ENCODE measurements at regions not wholly inside any gene's neighbourhood (a gene's known extent, or its start where the extent isn't known, plus 50 kb on each side); places are given as distances from the start of the nearest gene placed in this dataset.

DNA sequence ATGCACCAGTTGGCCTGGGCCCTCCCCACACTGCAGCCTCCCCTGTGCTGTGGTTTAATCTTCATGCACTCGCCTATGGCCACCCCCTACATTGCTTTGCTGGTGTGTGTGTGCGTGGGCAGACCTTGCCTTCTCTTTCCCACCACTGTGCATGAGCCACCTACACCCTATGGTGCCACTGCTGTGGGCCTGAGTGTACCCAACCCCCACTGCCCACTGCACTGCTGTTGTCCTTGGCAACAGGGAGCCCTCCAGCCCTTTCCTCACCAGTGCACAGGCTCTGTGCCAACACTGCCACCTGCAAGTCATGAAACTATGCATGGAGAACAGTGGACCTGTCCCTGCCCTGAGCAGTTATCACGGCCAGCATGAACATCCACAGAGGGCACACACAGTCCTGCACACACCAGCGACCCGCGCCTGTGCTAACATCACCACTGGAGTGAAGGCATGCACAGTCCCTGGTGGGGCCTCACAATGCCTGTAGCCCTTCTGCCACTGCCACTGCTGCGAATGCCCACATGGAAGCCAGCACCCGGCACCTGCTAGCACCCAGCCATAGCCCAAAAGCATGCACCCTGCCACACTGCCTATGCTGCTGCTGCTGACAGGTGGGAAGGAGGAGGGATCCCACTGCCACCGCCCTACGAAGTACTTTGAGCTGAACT lies 237.8 kb upstream of the ARSJ start (continued):
- TF ChIP-seq, protein P1, sequence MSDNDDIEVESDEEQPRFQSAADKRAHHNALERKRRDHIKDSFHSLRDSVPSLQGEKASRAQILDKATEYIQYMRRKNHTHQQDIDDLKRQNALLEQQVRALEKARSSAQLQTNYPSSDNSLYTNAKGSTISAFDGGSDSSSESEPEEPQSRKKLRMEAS (IDR thresholded peaks at IDR 0.05) = no peak
- TF ChIP-seq ZNF274 (IDR thresholded peaks at IDR 0.05; ENCODE audit: borderline replicate concordance, extremely low read depth, low read length) (no peak), GABPA (IDR thresholded peaks at IDR 0.05; ENCODE audit: borderline replicate concordance, insufficient read depth, low read length) (no peak)
- TF ChIP-seq, protein P2, sequence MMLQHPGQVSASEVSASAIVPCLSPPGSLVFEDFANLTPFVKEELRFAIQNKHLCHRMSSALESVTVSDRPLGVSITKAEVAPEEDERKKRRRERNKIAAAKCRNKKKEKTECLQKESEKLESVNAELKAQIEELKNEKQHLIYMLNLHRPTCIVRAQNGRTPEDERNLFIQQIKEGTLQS (IDR thresholded peaks at IDR 0.05; ENCODE audit: insufficient read depth, low read depth, low read length) = no peak

Measured in H1 (cell line).